ENCODE measurements at regions not wholly inside any gene's neighbourhood (a gene's known extent, or its start where the extent isn't known, plus 50 kb on each side); places are given as distances from the start of the nearest gene placed in this dataset.

- DNase-seq (ENCODE audit: low spot score), result no peak
These were observed 462.3 kb upstream of the JARID2 start for GRCh38 chr6:14783594-14783993.

GRCh38 chr6:14784596-14785492, 461.0 kb upstream of the JARID2 start:
- no peak for DNase-seq (ENCODE audit: low spot score)

- no peak for DNase-seq (ENCODE audit: low spot score)
These were observed 460.4 kb upstream of the JARID2 start for GRCh38 chr6:14785493-14785790.

- DNase-seq (ENCODE audit: low spot score), result no peak
These were observed 459.9 kb upstream of the JARID2 start for GRCh38 chr6:14786008-14786407.

GRCh38 chr6:14786455-14786854, 459.4 kb upstream of the JARID2 start:
- DNase-seq (ENCODE audit: low spot score), result no peak

GRCh38 chr6:14787250-14787649, 458.6 kb upstream of the JARID2 start:
- DNase-seq (ENCODE audit: low spot score), result no peak

GRCh38 chr6:14787677-14788076, 458.2 kb upstream of the JARID2 start:
- DNase-seq (ENCODE audit: low spot score), result no peak

GRCh38 chr6:14789996-14790395, 455.9 kb upstream of the JARID2 start:
- DNase-seq (ENCODE audit: low spot score), result no peak

GRCh38 chr6:14790976-14791375, 454.9 kb upstream of the JARID2 start:
- no peak for DNase-seq (ENCODE audit: low spot score)

- no peak for DNase-seq (ENCODE audit: low spot score)
These were observed 454.3 kb upstream of the JARID2 start for GRCh38 chr6:14791526-14791925.

- no peak for DNase-seq (ENCODE audit: low spot score)
These were observed 453.5 kb upstream of the JARID2 start for GRCh38 chr6:14792118-14792955.

- DNase-seq (ENCODE audit: low spot score), result no peak
These were observed 450.4 kb upstream of the JARID2 start for GRCh38 chr6:14795451-14795850.

- no peak for DNase-seq (ENCODE audit: low spot score)
These were observed 448.7 kb upstream of the JARID2 start for GRCh38 chr6:14796974-14797762.

- DNase-seq (ENCODE audit: low spot score), result no peak
These were observed 447.8 kb upstream of the JARID2 start for GRCh38 chr6:14797875-14798593.

GRCh38 chr6:14798594-14798982, 447.3 kb upstream of the JARID2 start:
- no peak for DNase-seq (ENCODE audit: low spot score)

- no peak for DNase-seq (ENCODE audit: low spot score)
These were observed 446.8 kb upstream of the JARID2 start for GRCh38 chr6:14798996-14799588.

GRCh38 chr6:14799928-14800327, 445.9 kb upstream of the JARID2 start:
- DNase-seq (ENCODE audit: low spot score), result peak; percentile 6

GRCh38 chr6:14802514-14803160, 443.2 kb upstream of the JARID2 start:
- DNase-seq (ENCODE audit: low spot score), result no peak

- DNase-seq (ENCODE audit: low spot score), result no peak
These were observed 441.7 kb upstream of the JARID2 start for GRCh38 chr6:14804001-14804784.

- peak; percentile 47 for DNase-seq (ENCODE audit: low spot score)
These were observed 441.1 kb upstream of the JARID2 start for GRCh38 chr6:14804785-14805210.

Measured in LoVo (cell line).